ENCODE measurements at regions not wholly inside any gene's neighbourhood (a gene's known extent, or its start where the extent isn't known, plus 50 kb on each side); places are given as distances from the start of the nearest gene placed in this dataset.
A peak's percentile ranks its signal among the peaks of the same experiment; 100 is the strongest.

DNA sequence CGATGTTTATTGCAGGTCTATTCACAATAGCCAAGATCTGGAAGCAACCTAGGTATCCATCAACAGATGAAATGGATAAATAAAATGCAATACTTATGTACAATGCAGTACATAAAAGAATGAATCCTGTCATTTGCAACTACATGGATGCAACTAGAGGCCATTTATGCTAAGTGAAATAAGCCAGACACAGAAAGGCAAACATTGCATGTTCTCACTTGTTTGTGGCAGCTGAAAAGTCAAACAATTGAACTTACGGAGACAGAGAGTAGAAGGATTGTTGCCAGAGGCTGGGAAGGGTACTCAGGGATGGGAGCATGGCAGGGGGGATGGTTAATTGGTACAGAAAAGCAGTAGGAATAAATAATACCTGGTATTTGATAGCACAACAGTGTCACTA is 563.9 kb downstream of the TMX3 start:
- TF ChIP-seq, protein P1, sequence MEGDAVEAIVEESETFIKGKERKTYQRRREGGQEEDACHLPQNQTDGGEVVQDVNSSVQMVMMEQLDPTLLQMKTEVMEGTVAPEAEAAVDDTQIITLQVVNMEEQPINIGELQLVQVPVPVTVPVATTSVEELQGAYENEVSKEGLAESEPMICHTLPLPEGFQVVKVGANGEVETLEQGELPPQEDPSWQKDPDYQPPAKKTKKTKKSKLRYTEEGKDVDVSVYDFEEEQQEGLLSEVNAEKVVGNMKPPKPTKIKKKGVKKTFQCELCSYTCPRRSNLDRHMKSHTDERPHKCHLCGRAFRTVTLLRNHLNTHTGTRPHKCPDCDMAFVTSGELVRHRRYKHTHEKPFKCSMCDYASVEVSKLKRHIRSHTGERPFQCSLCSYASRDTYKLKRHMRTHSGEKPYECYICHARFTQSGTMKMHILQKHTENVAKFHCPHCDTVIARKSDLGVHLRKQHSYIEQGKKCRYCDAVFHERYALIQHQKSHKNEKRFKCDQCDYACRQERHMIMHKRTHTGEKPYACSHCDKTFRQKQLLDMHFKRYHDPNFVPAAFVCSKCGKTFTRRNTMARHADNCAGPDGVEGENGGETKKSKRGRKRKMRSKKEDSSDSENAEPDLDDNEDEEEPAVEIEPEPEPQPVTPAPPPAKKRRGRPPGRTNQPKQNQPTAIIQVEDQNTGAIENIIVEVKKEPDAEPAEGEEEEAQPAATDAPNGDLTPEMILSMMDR (IDR thresholded peaks at IDR 0.05; ENCODE audit: low read depth, low read length, missing control alignments) = no peak
- in situ Hi-C loops (cut with HindIII; ENCODE audit: low sequenced_read_pairs) = no loop called here

DNA sequence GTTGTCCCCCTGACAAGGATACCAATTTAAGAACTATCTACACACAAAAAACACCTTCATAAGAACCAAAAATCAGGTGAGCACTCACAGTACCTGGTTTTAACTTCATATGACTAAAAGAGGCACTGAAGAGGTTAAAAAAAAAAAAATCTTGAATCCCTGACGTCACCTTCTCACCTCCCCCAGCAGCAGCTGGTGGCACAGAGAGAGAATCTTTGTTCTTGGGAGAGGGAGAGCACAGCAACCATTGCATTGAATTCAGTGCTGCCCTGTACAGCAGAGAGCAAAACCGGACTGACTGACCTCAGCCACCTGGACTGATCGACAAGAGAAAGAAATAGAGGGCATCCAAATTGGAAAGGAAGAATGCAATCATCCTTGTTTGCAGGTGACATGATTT is 566.0 kb downstream of the TMX3 start:
- TF ChIP-seq, protein P1 (IDR thresholded peaks at IDR 0.05; ENCODE audit: low read depth, low read length, missing control alignments) = no peak
- in situ Hi-C loops (cut with HindIII; ENCODE audit: low sequenced_read_pairs) = no loop called here
- H3K4me3 ChIP-seq (ENCODE audit: low read depth, low read length) = no peak overlapping the region
- DNase-seq (ENCODE audit: low read depth) = no peak

More for the DNA sequence above, 563.9 kb downstream of the TMX3 start:
- DNase-seq (ENCODE audit: low read depth) = no peak
- no peak overlapping the region for H3K4me3 ChIP-seq (ENCODE audit: low read depth, low read length)

DNA sequence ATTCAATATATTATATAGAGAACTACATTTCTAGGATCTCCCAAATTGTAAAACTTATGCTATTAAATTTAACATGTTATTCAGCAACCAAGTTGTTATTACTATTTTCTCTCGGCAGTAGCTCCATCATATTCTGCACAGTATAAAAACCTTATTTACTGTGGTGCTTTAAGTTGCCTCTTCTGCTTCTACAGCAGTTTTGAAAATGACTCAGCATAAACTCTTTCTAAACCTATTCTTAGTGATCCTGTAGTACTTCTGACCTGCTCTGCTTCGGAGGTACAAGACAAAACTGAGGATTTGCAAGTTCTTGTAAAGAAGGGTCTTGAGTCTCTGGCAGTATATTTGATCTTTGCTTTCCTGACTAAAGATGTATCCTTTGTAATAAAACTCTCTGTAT is 567.2 kb downstream of the TMX3 start:
- in situ Hi-C loops (cut with HindIII; ENCODE audit: low sequenced_read_pairs) = no loop called here
- TF ChIP-seq, protein P1 (IDR thresholded peaks at IDR 0.05; ENCODE audit: low read depth, low read length, missing control alignments) = no peak

DNA sequence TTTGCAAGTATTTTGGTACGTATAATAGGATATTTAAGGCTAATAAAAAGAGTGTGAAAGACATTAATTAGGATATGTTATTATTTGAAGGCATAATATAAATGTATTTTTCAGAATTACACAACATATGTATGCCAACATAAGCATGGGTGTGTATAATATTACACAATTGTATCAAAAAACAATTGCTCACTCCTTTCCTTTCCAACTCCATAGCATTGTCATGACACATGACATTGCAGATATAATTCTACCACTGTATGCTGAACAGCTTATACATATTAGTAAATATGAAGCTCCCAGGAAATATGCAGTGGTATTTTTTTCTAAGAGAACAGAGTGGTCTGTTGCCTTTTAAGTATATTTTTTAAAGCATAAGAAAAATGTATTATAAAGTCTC is 593.1 kb downstream of the TMX3 start:
- TF ChIP-seq, protein P1 (IDR thresholded peaks at IDR 0.05; ENCODE audit: low read depth, low read length, missing control alignments) = no peak
- in situ Hi-C loops (cut with HindIII; ENCODE audit: low sequenced_read_pairs) = no loop called here
- H3K4me3 ChIP-seq (ENCODE audit: low read depth, low read length) = no peak overlapping the region
- DNase-seq (ENCODE audit: low read depth) = no peak

More for the DNA sequence above, 567.2 kb downstream of the TMX3 start:
- no peak for DNase-seq (ENCODE audit: low read depth)
- no peak overlapping the region for H3K4me3 ChIP-seq (ENCODE audit: low read depth, low read length)

DNA sequence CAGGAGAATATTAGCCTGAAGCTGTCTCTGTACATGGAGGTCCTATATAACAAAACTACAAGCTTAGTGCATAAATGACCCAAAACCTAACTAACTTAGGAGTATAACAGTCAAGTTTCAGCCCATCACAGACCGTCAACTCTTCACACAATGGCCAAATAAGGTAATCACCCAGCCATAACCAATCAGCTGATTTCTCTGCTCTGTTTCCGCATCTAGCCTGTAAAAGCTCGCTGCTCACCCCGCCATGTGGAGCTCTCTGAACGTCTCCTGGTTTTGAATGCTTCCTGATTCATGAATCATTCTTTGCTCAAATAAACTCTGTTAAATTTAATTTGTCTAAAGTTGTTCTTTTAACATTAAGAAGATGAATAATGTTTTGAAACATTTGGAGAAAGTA is 593.6 kb downstream of the TMX3 start:
- no peak for DNase-seq (ENCODE audit: low read depth)
- TF ChIP-seq, protein P1 (IDR thresholded peaks at IDR 0.05; ENCODE audit: low read depth, low read length, missing control alignments) = no peak
- no peak overlapping the region for H3K4me3 ChIP-seq (ENCODE audit: low read depth, low read length)
- in situ Hi-C loops (cut with HindIII; ENCODE audit: low sequenced_read_pairs) = no loop called here

DNA sequence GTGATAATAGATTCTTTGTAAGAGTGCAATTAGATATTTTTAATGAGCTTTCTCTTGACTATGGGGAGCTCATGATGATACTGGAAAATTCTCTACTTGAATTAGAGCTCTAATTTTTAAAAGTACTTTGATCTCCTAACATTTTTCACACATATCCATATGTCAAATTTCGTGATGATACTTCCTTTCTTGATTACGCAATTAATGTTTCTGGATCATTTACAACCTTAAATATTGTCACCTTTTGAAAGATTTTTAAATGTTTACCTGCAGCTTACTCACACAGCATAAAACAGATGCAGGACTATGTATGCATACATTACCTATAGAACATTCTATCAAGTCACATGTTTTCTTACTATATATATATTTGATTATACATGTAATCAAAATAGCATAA is 598.5 kb upstream of the DSEL start:
- H3K4me3 ChIP-seq (ENCODE audit: low read depth, low read length) = no peak overlapping the region
- in situ Hi-C loops (cut with HindIII; ENCODE audit: low sequenced_read_pairs) = no loop called here
- TF ChIP-seq, protein P1 (IDR thresholded peaks at IDR 0.05; ENCODE audit: low read depth, low read length, missing control alignments) = no peak
- no peak for DNase-seq (ENCODE audit: low read depth)

DNA sequence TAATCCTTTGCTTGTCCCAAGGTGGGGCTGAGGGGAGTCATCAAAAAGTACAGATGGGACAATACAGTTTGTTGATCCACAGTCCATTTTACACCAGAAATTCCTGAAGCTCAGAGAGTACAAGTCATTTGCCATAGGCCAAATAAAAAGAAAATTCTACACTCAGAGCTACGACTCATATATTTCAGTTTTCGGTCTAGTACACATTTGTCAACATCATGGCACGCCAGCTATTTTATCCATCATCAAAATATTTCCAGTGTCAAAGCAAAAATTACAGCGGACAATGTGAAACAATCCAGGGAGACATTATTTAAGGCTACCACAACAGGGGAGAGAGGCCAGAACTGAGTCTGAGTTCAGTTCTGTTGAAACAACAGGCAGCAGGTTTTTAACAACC is 587.5 kb upstream of the DSEL start:
- TF ChIP-seq, protein P1 (IDR thresholded peaks at IDR 0.05; ENCODE audit: low read depth, low read length, missing control alignments) = no peak
- no peak overlapping the region for H3K4me3 ChIP-seq (ENCODE audit: low read depth, low read length)
- in situ Hi-C loops (cut with HindIII; ENCODE audit: low sequenced_read_pairs) = no loop called here
- DNase-seq (ENCODE audit: low read depth) = peak; percentile 16

All from astrocyte of the cerebellum (primary cell).